GM12891 (cell line): ENCODE measurements at regions not wholly inside any gene's neighbourhood (a gene's known extent, or its start where the extent isn't known, plus 50 kb on each side); places are given as distances from the start of the nearest gene placed in this dataset.

Source experiments
- DNase-seq: peaks from one replicate; pipeline ENCODE4 v3.0.0; 2011; ENCODE audit warnings: low spot score; ENCODE audit not compliant: insufficient read length
- FAIRE-seq: peaks from 2 replicates; lab custom pipeline; 2011; peaks lifted over from hg19 to GRCh38; lab: Jason Lieb, UNC
- PAX5 ChIP-seq: IDR thresholded peaks from 2 replicates; pipeline ENCODE4 v1.6.1; 2011; ENCODE audit warnings: low read length, moderate library complexity, mild to moderate bottlenecking; ENCODE audit not compliant: insufficient read depth, severe bottlenecking
- POLR2A ChIP-seq: IDR thresholded peaks from 2 replicates; pipeline ENCODE4 v1.6.1; 2011; ENCODE audit warnings: low read depth, low read length, control low read depth
- POLR2AphosphoS5 ChIP-seq: IDR thresholded peaks from 2 replicates; pipeline ENCODE4 v1.6.1; 2011; ENCODE audit warnings: low read depth, low read length, control low read depth
- POU2F2 ChIP-seq: IDR thresholded peaks from 2 replicates; pipeline ENCODE4 v1.6.1; 2011; ENCODE audit warnings: low read depth, mild to moderate bottlenecking, control low read depth, low read length, moderate library complexity
- SPI1 ChIP-seq: IDR thresholded peaks from 2 replicates; pipeline ENCODE4 v1.6.1; 2011; ENCODE audit warnings: low read depth, low read length, control low read depth
- TAF1 ChIP-seq: IDR thresholded peaks from 2 replicates; pipeline ENCODE4 v1.6.1; 2011; ENCODE audit warnings: low read depth, low read length, control low read depth

DNA sequence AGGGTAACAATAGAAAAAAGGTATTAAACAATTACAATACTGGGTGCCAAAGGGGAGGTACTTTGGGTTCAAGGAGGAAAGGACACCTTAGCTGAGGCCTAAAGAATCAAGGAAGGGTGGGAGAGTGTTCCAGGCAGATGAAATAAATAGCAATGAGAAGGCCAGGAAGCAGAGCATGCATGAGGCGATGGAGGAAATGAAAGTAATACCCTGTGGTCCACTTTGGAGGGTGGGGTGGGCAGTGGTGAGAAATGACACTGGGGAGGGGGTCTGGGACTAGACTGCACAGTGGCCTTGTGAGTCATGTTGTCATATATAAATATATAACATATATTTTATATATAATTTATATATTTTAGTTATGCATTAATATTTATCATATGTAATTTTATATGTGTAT, 55.9 kb downstream of the BHLHE40 start:
- DNase-seq (no peak), FAIRE-seq (no peak)
- TF ChIP-seq POLR2AphosphoS5 (no peak), TAF1 (no peak), SPI1 (peak; percentile 78)

DNA sequence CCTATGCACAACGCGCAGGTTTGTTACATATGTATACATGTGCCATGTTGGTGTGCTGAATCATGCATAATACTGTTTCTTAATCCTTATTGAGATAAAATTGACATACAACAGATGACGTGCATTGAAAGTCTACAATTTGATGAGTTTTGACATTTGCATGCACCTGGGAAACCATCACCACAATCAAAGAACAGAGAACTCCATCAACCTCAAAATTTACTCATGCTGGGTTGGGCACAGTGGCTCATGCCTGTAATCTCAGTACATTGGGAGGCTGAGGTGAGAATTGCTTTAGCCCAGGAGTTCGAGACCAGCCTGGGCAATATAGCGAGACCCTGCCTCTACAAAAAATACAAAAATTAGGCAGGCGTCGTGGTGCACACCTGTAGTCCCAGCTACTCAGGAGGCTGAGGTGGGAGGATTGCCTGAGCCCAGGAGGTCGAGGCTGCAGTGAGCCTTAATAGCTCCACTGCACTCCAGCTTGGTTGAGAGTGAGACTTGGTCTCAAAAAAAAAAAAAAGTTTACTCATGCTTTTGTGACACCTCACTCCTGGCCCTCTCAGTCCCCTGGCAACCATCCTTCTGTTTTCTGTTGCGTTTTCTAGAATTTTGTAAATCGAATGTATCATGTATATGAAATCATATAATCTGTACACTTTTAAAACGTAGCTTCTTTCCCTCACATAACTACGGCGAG, 56.6 kb downstream of the BHLHE40 start:
- no peak for DNase-seq
- no peak for TF ChIP-seq PAX5
- no peak for TF ChIP-seq POLR2AphosphoS5
- peak; percentile 80; the same call in 1 of the 2 replicates for TF ChIP-seq POU2F2
- TF ChIP-seq POLR2A = no peak
- no peak for TF ChIP-seq TAF1
- peak; percentile 69 for FAIRE-seq

DNA sequence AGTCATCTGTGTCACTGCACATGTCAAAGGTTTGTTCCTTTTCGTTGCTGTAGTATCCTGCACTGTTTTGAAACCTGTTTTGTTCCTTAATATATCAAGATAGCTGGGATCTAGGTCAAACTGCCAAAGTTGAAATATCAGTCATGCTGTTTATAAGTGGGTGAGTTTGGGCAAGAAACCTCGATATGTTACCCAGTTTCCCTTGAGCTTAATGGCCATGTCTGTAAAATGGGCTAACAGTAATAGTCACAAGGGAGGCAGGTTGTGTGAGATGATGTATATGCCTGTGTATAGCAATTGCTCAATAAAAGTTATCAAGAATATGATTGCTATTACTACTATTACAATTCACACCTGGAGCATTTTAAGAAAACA, 57.1 kb downstream of the BHLHE40 start:
- no peak for TF ChIP-seq POLR2AphosphoS5
- no peak for TF ChIP-seq POU2F2
- no peak for TF ChIP-seq TAF1
- no peak for TF ChIP-seq SPI1
- TF ChIP-seq POLR2A = no peak
- TF ChIP-seq PAX5 = no peak
- DNase-seq (no peak), FAIRE-seq (peak; percentile 40)

DNA sequence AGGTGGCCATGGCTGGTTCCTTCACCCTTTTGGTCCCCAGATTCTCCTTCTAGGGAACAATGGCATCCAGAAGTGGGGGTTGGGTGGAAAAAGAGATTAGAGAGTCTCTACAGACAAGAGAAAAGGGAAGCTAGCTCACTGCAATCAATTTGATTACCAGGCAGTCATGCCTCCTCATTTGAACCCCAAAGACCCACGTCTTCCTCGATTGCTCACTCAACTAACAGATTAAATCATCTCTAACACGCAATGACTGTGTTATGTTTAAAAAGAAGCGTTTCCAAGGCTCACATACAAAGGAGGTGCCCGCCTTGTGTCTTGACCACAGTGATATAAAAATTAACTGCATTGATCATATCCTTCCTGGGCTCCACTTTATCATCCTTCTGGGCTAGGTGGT, 57.6 kb downstream of the BHLHE40 start:
- DNase-seq (no peak), FAIRE-seq (no peak)
- TF ChIP-seq SPI1 = no peak
- TF ChIP-seq PAX5 = no peak
- no peak for TF ChIP-seq POLR2A
- no peak for TF ChIP-seq POLR2AphosphoS5

DNA sequence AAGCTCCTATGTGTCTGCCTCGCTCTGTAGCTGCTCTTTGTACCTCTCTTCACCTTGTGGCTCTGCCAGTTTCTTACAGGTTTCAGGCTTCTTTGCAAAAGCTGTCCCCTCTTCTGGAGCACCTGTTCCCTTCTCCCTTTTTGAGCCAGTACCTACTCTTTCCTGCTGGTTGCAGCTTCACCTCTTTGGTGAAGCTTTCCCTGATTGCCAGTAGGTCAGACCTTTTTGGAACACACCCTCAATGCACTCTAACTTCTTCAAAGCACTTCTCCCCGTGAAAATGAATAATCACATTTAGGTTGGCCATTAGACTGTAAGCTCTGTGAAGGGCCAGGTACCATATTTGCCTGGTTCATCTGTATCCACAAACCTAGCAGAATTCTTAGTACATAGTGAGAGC, 60.3 kb downstream of the BHLHE40 start:
- TF ChIP-seq POLR2A (no peak), TAF1 (no peak), POLR2AphosphoS5 (no peak), PAX5 (no peak), POU2F2 (no peak), SPI1 (no peak)
- FAIRE-seq (no peak), DNase-seq (no peak)

DNA sequence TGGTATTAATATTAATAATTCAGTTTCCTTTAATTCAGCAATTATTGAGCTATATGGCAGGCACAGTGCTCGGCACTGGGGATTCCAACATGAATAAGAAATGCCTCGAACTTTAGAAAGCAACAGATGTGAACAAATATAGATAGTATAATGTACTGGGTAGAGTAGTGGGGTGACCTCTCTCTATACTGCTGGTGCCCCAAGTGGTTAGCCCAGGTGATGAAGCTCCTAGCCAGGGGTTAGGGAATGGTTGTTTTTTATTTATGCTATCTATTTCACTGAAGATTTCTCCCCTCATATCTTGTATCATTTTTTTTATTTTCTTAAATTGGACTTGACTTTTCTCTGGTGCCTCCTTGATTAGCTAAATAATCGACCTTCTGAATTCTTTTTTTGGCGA, 62.1 kb downstream of the BHLHE40 start:
- TF ChIP-seq SPI1 = no peak
- no peak for TF ChIP-seq POLR2AphosphoS5
- TF ChIP-seq TAF1 = no peak
- no peak for TF ChIP-seq POU2F2
- TF ChIP-seq PAX5 = no peak
- TF ChIP-seq POLR2A = no peak
- DNase-seq = no peak

DNA sequence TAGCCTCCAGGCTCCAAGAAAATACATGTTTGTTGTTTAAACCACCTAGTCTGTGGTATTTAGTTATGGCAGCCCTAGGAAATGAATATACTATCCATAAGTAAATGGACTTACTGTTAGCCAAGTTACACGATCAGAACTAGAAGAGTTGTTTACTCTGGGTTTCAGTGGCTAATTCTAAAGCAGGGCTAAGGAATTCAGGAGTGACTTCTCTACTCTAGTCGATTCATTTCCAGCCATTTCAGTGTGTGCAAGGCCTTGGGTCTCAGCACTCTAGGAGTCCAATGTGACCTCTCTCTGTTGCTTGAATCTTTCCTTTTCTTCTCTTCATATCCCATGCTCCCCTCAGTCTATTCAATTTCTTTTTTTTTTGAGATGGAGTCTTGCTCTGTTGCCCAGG, 66.7 kb downstream of the BHLHE40 start:
- no peak for FAIRE-seq
- TF ChIP-seq SPI1 = no peak
- no peak for TF ChIP-seq POLR2AphosphoS5
- TF ChIP-seq POLR2A = no peak
- no peak for TF ChIP-seq TAF1
- no peak for TF ChIP-seq PAX5
- no peak for TF ChIP-seq POU2F2

More for the DNA sequence above, 62.1 kb downstream of the BHLHE40 start:
- no peak for FAIRE-seq

DNA sequence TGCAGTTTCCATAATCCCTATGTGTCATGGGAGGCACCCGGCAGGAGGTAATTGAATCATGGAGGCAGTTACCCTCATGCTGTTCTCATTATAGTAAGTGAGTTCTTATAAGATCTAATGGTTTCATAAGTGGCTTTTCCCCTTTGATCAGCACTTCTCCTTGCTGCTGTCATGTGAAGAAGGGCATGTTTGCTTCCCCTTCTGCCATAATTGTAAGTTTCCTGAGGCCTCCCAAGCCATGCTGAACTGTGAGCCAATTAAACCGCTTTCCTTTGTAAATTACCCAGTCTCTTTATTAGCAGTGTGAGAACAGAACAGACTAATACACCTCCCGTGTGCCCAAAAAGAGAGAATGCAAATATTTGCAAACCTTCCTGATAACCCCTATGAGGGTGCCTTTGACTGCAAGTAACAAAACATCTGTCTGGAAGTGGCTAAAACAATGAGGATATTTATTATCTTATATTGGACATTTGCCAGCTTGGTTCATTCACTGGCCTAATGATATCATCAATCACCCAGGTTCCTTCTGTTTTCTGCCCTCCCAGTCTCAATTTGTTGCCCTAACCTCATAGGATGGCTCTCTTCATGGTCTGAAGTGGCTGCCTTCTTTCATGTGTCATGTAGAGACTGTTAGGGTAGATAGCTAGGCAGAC, 68.7 kb downstream of the BHLHE40 start:
- no peak for DNase-seq
- FAIRE-seq = no peak

More for the DNA sequence above, 66.7 kb downstream of the BHLHE40 start:
- no peak for DNase-seq

DNA sequence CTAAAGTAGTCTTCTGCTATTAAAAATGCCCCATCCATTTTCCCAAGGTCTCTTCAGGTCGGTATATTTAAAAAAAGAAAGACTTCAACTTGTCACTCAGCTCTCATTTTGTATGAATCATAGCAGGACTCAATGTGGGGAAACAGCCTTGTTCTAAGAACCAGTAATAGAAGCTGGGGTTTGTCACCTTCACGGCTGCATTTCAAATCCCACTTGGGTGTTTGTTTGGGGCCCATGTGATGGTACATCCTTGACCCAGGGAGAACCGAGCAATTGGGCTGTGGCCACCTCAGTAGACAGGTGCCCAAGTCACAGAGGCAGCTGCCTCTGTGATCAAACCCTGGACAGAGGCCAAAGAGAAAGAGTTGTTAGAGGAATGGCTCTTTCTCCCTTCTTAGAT, 70.3 kb upstream of the ARL8B start:
- FAIRE-seq = no peak
- DNase-seq = no peak
- no peak for TF ChIP-seq TAF1
- TF ChIP-seq POU2F2 = no peak
- TF ChIP-seq POLR2AphosphoS5 = no peak
- TF ChIP-seq PAX5 = no peak
- TF ChIP-seq POLR2A = no peak
- TF ChIP-seq SPI1 = no peak

More for the DNA sequence above, 68.7 kb downstream of the BHLHE40 start:
- no peak for TF ChIP-seq SPI1
- TF ChIP-seq POU2F2 = no peak
- TF ChIP-seq POLR2A = no peak
- TF ChIP-seq POLR2AphosphoS5 = no peak
- TF ChIP-seq TAF1 = no peak
- TF ChIP-seq PAX5 = no peak

DNA sequence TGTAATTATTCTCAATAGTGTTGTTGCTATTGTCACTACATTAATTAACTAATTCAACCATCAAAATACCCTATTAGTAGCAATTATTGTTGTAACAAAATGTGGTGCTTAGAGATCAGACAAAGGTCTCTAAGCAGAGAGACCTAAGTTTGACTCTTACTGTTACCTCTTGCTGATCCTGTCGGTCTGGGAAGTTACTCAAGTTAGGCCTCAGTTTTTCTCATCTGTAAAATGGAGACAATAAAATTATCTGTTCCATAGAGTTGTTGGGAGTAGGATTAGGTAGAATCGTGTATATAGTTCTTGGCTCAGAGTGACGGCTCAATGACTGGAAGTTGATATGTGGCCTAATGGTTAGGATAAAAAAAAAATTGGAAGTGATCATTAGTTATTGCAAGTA, 69.8 kb upstream of the ARL8B start:
- no peak for TF ChIP-seq SPI1
- FAIRE-seq (no peak), DNase-seq (no peak)
